GM12878 (cell line): ENCODE measurements at regions not wholly inside any gene's neighbourhood (a gene's known extent, or its start where the extent isn't known, plus 50 kb on each side); places are given as distances from the start of the nearest gene placed in this dataset.

Experiments
- ATF7 ChIP-seq: fragments of 450-650 bp; IDR thresholded peaks from 2 replicates; pipeline ENCODE4 v1.6.1; 2016; ENCODE audit warnings: low read depth, mild to moderate bottlenecking
- CTCF ChIP-seq, 3 experiments: IDR thresholded peaks in 2 of 3; conservative IDR thresholded peaks in 1 of 3; 2 replicates each; pipeline ENCODE4 v1.5.1; 2011; ENCODE audit warnings: low read depth in 3 of 3, low read length in 3 of 3, mild to moderate bottlenecking in 3 of 3, control low read depth in 2 of 3, moderate library complexity in 2 of 3, inconsistent platforms in 1 of 3, mixed read lengths in 1 of 3; ENCODE audit not compliant: control insufficient read depth in 2 of 3, insufficient read depth in 1 of 3; ENCODE audit errors: extremely low read depth in 1 of 3
- EZH2 ChIP-seq: IDR thresholded peaks from 2 replicates; pipeline ENCODE4 v1.6.1; 2012; ENCODE audit warnings: low read depth, mild to moderate bottlenecking, control low read depth, inconsistent platforms, low read length, borderline replicate concordance; ENCODE audit not compliant: control insufficient read depth
- NFIC ChIP-seq: IDR thresholded peaks from 2 replicates; pipeline ENCODE4 v1.6.1; 2012; ENCODE audit warnings: low read depth, mild to moderate bottlenecking, inconsistent platforms, low read length, moderate library complexity
- NRF1 ChIP-seq: conservative IDR thresholded peaks from 2 replicates; pipeline ENCODE4 v1.6.1; 2011; ENCODE audit warnings: mild to moderate bottlenecking, low read depth, low read length, improper control_type of control experiment
- PML ChIP-seq: IDR thresholded peaks from 2 replicates; pipeline ENCODE4 v1.6.1; 2012; ENCODE audit warnings: low read length, inconsistent platforms
- POLR2A ChIP-seq: IDR thresholded peaks from 2 replicates; pipeline ENCODE4 v1.6.1; 2011; ENCODE audit warnings: low read depth, mild to moderate bottlenecking, low read length
- POLR2AphosphoS5 ChIP-seq: IDR thresholded peaks from 2 replicates; pipeline ENCODE4 v1.6.1; 2011; ENCODE audit warnings: mild to moderate bottlenecking, low read length, inconsistent platforms
- RCOR1 ChIP-seq: conservative IDR thresholded peaks from 2 replicates; pipeline ENCODE4 v1.6.1; 2012; ENCODE audit warnings: low read depth, low read length, improper control_type of control experiment
- TAF1 ChIP-seq: IDR thresholded peaks from 2 replicates; pipeline ENCODE4 v1.6.1; 2011; ENCODE audit warnings: mild to moderate bottlenecking, low read depth, low read length, borderline replicate concordance
- TCF12 ChIP-seq: IDR thresholded peaks from 2 replicates; pipeline ENCODE4 v1.6.1; 2011; ENCODE audit warnings: low read depth, mild to moderate bottlenecking, low read length
- ZNF384 ChIP-seq: IDR thresholded peaks from 2 replicates; pipeline ENCODE4 v1.6.1; 2012; ENCODE audit warnings: low read depth, mild to moderate bottlenecking, low read length, improper control_type of control experiment, borderline replicate concordance
- ZNF687 ChIP-seq: fragments of 450-650 bp; IDR thresholded peaks from 2 replicates; pipeline ENCODE4 v1.6.1; 2017; ENCODE audit warnings: mild to moderate bottlenecking, moderate library complexity

- no peak for TF ChIP-seq PML
- no peak for TF ChIP-seq EZH2
- no peak for TF ChIP-seq RCOR1
- TF ChIP-seq NRF1 = no peak
- no peak for TF ChIP-seq ZNF384
- TF ChIP-seq POLR2A = no peak
- no peak for TF ChIP-seq POLR2AphosphoS5
- TF ChIP-seq CTCF (IDR thresholded peaks at IDR 0.05 in 2 of 3, conservative IDR thresholded peaks at IDR 0.05 in 1 of 3; ENCODE audit: control insufficient read depth in 2 of 3, extremely low read depth in 1 of 3, insufficient read depth in 1 of 3, low read depth in 3 of 3, low read length in 3 of 3) = no peak
- no peak for TF ChIP-seq NFIC
- no peak for TF ChIP-seq ATF7
- no peak for TF ChIP-seq TCF12
- TF ChIP-seq TAF1 = no peak
- no peak for TF ChIP-seq ZNF687
Observed at GRCh38 chr6:21332660-21333059, 260.9 kb upstream of the SOX4 start.
